GM18951 (cell line): ENCODE measurements at regions not wholly inside any gene's neighbourhood (a gene's known extent, or its start where the extent isn't known, plus 50 kb on each side); places are given as distances from the start of the nearest gene placed in this dataset.
"Not testable (repeated sequence)": the region's sequence is repeated elsewhere in the genome, so short reads cannot be mapped to it uniquely, and the experiment has no call there.

Experiments
- POLR2A ChIP-seq: IDR thresholded peaks from 4 replicates; pipeline ENCODE4 v1.6.1; 2011; ENCODE audit warnings: mild to moderate bottlenecking; ENCODE audit not compliant: insufficient read length, insufficient read depth; ENCODE audit errors: extremely low read depth
- in situ Hi-C: fragments of 300-500 bp; cut with MboI; formaldehyde crosslinking; loops from one replicate; pipeline ENCODE4 v1.12.0; 2022; ENCODE audit warnings: low sequenced_read_pairs, mixed read lengths, inconsistent platforms; ENCODE audit not compliant: unreplicated experiment

DNA sequence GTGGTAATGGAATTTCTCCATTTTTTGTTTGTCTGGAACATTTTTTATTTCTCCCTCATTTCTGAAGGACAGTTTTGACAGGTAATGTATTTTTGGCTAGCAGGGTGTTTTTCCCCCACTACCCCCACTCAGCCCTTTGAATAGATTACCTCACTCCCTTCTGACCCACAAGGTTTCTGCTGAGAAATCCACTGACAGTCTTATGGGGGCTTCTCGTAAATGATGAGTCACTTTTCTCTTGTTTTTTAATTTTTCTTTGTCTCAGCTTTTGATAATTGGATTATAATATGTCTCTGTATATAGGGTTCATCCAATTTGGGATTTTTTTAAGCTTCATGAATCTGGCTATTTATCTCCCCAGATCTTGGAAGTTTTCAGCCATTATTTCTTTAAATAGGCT lies 74.7 kb upstream of the CCDC71L start:
- TF ChIP-seq POLR2A = no peak
- in situ Hi-C loops = loop anchor here (10.0 kb wide), 2 partner anchors 191 to 561 kb away; no protein-coding TSS in a partner anchor

DNA sequence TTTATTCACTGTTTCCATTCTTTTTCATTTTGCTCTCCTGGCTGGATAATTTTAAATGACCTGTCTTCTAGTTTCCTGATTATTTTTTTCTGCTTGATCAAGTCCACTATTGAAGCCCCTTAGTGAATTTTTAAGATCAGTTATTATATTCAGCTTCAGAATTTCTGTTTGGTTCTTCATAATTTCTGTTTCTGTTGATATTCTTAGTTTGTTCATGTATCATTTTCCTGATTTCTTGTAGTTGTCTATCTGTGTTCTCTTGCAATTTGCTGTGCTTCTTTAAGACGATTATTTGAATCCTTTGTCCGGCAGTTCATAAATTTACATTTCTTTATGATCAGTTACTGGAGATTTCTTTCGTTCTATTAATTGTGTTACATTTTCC lies 75.2 kb upstream of the CCDC71L start:
- in situ Hi-C loops = loop anchor here (10.0 kb wide), 2 partner anchors 191 to 561 kb away; no protein-coding TSS in a partner anchor
- TF ChIP-seq POLR2A = no peak

DNA sequence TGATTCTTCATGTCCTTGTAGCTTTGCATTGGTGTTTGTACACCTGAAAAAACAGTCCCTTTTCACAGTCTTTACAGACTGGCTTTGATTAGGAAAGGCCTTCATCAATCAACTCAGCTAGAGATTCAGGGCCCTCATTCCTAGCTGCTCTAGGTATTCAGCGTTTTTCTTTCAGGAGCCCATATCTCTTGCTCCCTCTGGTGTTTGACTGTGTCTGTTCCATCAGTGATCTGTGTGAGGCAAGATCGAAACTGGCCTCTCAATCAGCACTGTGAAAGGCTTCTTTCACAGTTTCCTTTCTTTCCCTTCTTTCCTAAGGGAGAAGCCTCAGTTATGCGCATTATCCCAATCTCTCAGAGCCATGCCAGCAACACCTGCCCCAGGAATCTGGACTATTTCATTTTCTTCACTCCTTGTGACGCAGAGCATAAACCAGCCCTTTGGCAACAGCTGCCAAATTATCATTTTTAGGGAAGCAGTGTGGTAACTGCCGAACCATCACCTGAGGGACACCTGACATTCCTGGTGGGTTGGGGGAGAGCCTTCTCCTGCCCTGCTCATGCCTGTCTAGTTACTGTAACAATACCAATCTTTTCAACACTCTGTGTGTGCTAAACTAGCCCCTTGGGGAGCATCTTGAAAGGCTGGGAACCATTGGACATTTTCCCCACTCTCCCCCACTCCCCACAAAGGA lies 75.7 kb upstream of the CCDC71L start:
- in situ Hi-C loops = loop anchor here (10.0 kb wide), 2 partner anchors 192 to 562 kb away; no protein-coding TSS in a partner anchor
- no peak for TF ChIP-seq POLR2A

- TF ChIP-seq POLR2A = no peak
- in situ Hi-C loops = loop anchor here (10.0 kb wide), 2 partner anchors 192 to 562 kb away; no protein-coding TSS in a partner anchor
Measured at GRCh38 chr7:106737202-106737562, 76.2 kb upstream of the CCDC71L start.

- in situ Hi-C loops = no loop called here
- no peak for TF ChIP-seq POLR2A
Measured at GRCh38 chr7:106740806-106741205, 79.8 kb upstream of the CCDC71L start.

DNA sequence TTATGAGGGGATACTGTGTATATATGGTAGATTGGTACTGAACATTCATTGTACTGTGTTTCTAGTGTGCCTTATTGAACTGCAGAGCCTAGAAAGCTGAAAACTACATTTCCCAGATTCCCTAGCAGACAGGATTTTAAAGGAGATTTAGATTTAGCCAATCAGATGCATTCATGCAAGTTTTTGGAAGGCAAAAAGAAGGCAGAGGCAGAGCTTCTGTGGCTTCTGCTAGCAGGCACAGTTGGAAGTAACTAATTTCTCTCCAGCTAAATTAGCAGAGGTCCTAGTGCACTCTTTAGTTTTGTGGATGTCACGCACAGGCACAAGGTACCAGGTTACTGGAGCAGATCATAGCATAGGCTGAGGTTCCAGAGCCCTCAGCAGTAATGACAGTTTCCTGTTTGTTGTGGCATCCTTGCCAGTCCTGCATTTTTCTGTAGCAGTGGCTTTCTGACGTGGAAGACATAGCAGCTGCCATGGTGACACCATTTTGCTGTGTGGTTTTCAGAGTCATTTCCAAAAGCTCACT lies 83.7 kb upstream of the CCDC71L start:
- no peak for TF ChIP-seq POLR2A
- in situ Hi-C loops = no loop called here

GRCh38 chr7:106747301-106747700 lies 86.3 kb upstream of the CCDC71L start:
- in situ Hi-C loops = not testable (repeated sequence)

DNA sequence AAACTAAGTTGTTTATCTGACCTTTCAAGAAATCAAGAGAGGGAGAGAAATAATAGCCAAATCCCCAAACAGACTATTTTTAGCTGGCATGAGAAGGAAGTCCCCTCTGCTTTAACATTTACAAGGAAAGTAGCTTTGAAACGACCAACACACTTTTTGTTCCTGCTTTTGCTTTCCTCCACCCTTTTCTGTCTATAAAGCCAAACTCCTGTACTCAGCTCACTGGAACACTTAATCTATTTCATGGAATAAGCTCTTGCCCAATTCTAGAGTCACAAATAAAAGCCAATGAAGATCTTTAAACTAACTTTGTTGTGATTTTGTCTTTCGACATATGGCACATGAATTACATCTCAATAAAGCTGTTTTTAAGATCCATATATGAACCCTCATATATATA lies 86.8 kb upstream of the CCDC71L start:
- TF ChIP-seq POLR2A = no peak
- in situ Hi-C loops = no loop called here

- in situ Hi-C loops = no loop called here
- no peak for TF ChIP-seq POLR2A
Measured at GRCh38 chr7:106749165-106749564, 88.2 kb upstream of the CCDC71L start.

- in situ Hi-C loops = loop anchor here (10.0 kb wide), 1 partner anchor 46 kb away; no protein-coding TSS in a partner anchor
- TF ChIP-seq POLR2A = no peak
Measured at GRCh38 chr7:106750773-106751172, 89.8 kb upstream of the CCDC71L start.

GRCh38 chr7:106752367-106752766 lies 91.4 kb upstream of the CCDC71L start:
- TF ChIP-seq POLR2A = no peak
- in situ Hi-C loops = loop anchor here (10.0 kb wide), 1 partner anchor 48 kb away; no protein-coding TSS in a partner anchor

DNA sequence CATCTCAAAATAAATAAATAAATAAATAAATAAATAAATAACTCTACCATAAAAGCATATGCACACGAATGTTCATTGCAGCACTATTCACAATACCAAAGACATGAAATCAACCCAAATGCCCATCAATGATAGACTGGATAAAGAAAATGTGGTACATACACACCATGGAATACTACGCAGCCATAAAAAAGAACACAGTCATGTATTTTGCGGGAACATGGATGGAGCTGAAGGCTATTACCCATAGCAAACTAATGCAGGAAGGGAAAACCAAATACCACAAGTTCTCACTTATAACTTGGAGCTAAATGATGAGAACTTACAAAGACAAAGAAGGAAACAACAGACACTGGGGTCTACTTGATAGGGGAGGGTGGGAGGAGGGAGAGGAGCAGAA lies 94.1 kb upstream of the CCDC71L start:
- in situ Hi-C loops = loop anchor here (10.0 kb wide), 1 partner anchor 50 kb away; no protein-coding TSS in a partner anchor

DNA sequence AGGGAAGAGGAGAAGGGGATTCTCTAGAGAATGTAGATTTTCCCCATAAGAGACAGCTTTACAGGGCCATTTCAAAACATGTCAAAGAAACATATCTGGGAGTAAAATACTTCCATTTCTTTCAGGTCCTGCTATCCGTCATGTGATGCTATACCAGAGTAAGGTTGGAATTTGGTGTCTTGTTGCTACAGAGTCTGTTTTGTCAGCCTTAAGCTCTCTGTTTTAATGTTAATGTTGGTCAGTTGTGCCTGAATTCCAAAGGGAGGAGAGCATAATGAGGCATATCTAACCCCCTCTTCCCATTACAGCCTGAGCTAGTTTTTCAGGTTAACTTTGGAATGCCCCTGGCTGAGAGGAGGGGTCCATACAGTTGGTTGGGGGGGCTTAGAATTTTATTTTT lies 94.7 kb upstream of the CCDC71L start:
- in situ Hi-C loops = loop anchor here (10.0 kb wide), 1 partner anchor 51 kb away; no protein-coding TSS in a partner anchor
- TF ChIP-seq POLR2A = no peak

- in situ Hi-C loops = loop anchor here (10.0 kb wide), 1 partner anchor 51 kb away; no protein-coding TSS in a partner anchor
- no peak for TF ChIP-seq POLR2A
Measured at GRCh38 chr7:106756071-106756470, 95.1 kb upstream of the CCDC71L start.
